SK-N-SH treated with all-trans-retinoic acid at 6 μM for 48 hours (cell line): ENCODE measurements at regions not wholly inside any gene's neighbourhood (a gene's known extent, or its start where the extent isn't known, plus 50 kb on each side); places are given as distances from the start of the nearest gene placed in this dataset.

Source experiments
- CREB5 ChIP-seq: fragments of 250-450 bp; sonication (Bioruptor Pico); IDR thresholded peaks from 2 replicates; pipeline ENCODE4 v1.5.1; 2020; ENCODE audit warnings: low read depth, mild to moderate bottlenecking, moderate library complexity
- CSDC2 ChIP-seq: fragments of 250-450 bp; sonication (Bioruptor Pico); IDR thresholded peaks from 2 replicates; pipeline ENCODE4 v1.5.0; 2020; ENCODE audit warnings: mild to moderate bottlenecking, moderate library complexity
- CSRNP3 ChIP-seq: fragments of 250-450 bp; sonication (Bioruptor Pico); IDR thresholded peaks from 2 replicates; pipeline ENCODE4 v1.5.1; 2021; ENCODE audit warnings: mild to moderate bottlenecking, moderate library complexity
- ESRRG ChIP-seq: fragments of 250-450 bp; sonication (Bioruptor Pico); IDR thresholded peaks from 2 replicates; pipeline ENCODE4 v1.6.1; 2021; ENCODE audit warnings: mild to moderate bottlenecking
- PATZ1 ChIP-seq: fragments of 250-450 bp; sonication (Bioruptor Pico); IDR thresholded peaks from 2 replicates; pipeline ENCODE4 v1.8.0; 2020; ENCODE audit warnings: mild to moderate bottlenecking, moderate library complexity, borderline replicate concordance
- POU6F1 ChIP-seq: fragments of 250-450 bp; sonication (Bioruptor Pico); IDR thresholded peaks from 2 replicates; pipeline ENCODE4 v1.8.0; 2021; ENCODE audit warnings: low read depth, mild to moderate bottlenecking, moderate library complexity, borderline replicate concordance
- PPARA ChIP-seq: fragments of 250-450 bp; sonication (Bioruptor Pico); IDR thresholded peaks from 2 replicates; pipeline ENCODE4 v1.5.0; 2020; ENCODE audit warnings: mild to moderate bottlenecking, borderline replicate concordance
- SNAI2 ChIP-seq: fragments of 250-450 bp; sonication (Bioruptor Pico); IDR thresholded peaks from 2 replicates; pipeline ENCODE4 v1.5.0; 2020; ENCODE audit warnings: mild to moderate bottlenecking, moderate library complexity
- TOX ChIP-seq: fragments of 250-450 bp; sonication (Bioruptor Pico); IDR thresholded peaks from 2 replicates; pipeline ENCODE4 v1.8.0; 2021; ENCODE audit warnings: mild to moderate bottlenecking, moderate library complexity, borderline replicate concordance
- ZC3H10 ChIP-seq: fragments of 250-450 bp; sonication (Bioruptor Pico); IDR thresholded peaks from 2 replicates; pipeline ENCODE4 v1.5.1; 2021; ENCODE audit warnings: mild to moderate bottlenecking, moderate library complexity
- ZFP3 ChIP-seq: fragments of 250-450 bp; sonication (Bioruptor Pico); IDR thresholded peaks from 2 replicates; pipeline ENCODE4 v1.5.0; 2020; ENCODE audit warnings: mild to moderate bottlenecking, moderate library complexity

DNA sequence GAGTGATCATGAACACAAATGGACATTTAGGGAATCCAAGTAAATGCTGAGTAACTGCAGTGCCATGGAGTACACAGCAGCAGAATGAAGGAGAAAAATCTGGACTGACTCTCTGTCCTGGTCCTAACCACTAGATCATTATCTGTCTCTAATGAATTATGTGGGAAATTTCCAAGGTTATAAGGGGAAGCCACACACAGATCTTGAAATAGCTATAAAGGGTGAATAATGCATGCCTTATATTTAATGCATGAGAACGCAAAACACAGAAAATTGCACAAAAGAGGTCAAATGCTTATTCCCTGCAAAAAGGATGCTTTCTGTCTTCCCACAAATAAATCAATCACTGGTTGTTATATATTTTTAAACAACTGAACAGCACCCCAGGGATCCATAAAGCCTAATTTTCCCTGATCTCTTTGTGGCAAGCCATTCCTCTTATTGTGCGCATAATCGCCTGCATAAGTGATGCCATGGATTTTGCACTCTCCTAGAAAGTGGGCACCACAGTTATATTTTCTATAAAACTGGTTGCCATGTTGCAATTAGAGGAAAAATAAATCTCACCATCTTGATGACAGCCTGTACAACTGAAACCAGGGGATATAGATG, 201.8 kb downstream of the XPNPEP1 start:
- TF ChIP-seq SNAI2 (CRISPR knock-in tag), result no peak
- TF ChIP-seq POU6F1 (CRISPR knock-in tag), result no peak
- no peak for TF ChIP-seq PPARA (CRISPR knock-in tag)
- no peak for TF ChIP-seq ZFP3 (CRISPR knock-in tag)
- no peak for TF ChIP-seq CREB5 (CRISPR knock-in tag)
- TF ChIP-seq TOX (CRISPR knock-in tag), result no peak
- TF ChIP-seq CSDC2 (CRISPR knock-in tag), result no peak
- no peak for TF ChIP-seq CSRNP3 (CRISPR knock-in tag)
- no peak for TF ChIP-seq ZC3H10 (CRISPR knock-in tag)
- TF ChIP-seq ESRRG (CRISPR knock-in tag), result no peak
- no peak for TF ChIP-seq PATZ1
